HCT116 (cell line): ENCODE measurements at regions not wholly inside any gene's neighbourhood (a gene's known extent, or its start where the extent isn't known, plus 50 kb on each side); places are given as distances from the start of the nearest gene placed in this dataset.

Source experiments
- EZH2phosphoT487 ChIP-seq: fragments of 200-600 bp; IDR thresholded peaks from 2 replicates; pipeline ENCODE4 v1.6.1; 2018; ENCODE audit warnings: antibody characterized with exemption, borderline replicate concordance
- FOSL1 ChIP-seq: IDR thresholded peaks from 2 replicates; pipeline ENCODE4 v1.6.1; 2012; ENCODE audit warnings: low read depth
- RAD21 ChIP-seq: IDR thresholded peaks from 2 replicates; pipeline ENCODE4 v1.6.1; 2012; ENCODE audit warnings: low read depth, mild to moderate bottlenecking
- TF ChIP-seq, protein P1 (sequence below), 3 experiments: fragments of 200-600 bp in 1 of 3; sonication (generic) in 1 of 3; IDR thresholded peaks in 2 of 3; conservative IDR thresholded peaks in 1 of 3; 2 replicates each; pipeline ENCODE4 v1.5.1; 2012 to 2017; ENCODE audit warnings: low read depth in 2 of 3, low read length in 2 of 3, antibody characterized with exemption in 1 of 3, borderline replicate concordance in 1 of 3, control low read depth in 1 of 3, mild to moderate bottlenecking in 1 of 3, mixed read lengths in 1 of 3, mixed run types in 1 of 3, moderate library complexity in 1 of 3; ENCODE audit not compliant: insufficient read depth in 1 of 3

- TF ChIP-seq RAD21 (no peak), FOSL1 (no peak), EZH2phosphoT487 (no peak)
- TF ChIP-seq, protein P1, sequence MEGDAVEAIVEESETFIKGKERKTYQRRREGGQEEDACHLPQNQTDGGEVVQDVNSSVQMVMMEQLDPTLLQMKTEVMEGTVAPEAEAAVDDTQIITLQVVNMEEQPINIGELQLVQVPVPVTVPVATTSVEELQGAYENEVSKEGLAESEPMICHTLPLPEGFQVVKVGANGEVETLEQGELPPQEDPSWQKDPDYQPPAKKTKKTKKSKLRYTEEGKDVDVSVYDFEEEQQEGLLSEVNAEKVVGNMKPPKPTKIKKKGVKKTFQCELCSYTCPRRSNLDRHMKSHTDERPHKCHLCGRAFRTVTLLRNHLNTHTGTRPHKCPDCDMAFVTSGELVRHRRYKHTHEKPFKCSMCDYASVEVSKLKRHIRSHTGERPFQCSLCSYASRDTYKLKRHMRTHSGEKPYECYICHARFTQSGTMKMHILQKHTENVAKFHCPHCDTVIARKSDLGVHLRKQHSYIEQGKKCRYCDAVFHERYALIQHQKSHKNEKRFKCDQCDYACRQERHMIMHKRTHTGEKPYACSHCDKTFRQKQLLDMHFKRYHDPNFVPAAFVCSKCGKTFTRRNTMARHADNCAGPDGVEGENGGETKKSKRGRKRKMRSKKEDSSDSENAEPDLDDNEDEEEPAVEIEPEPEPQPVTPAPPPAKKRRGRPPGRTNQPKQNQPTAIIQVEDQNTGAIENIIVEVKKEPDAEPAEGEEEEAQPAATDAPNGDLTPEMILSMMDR (IDR thresholded peaks at IDR 0.05 in 2 of 3, conservative IDR thresholded peaks at IDR 0.05 in 1 of 3; ENCODE audit: borderline replicate concordance in 1 of 3, insufficient read depth in 1 of 3, low read depth in 2 of 3, low read length in 2 of 3), result no peak
Measured at GRCh38 chr4:14812101-14812500, 190.2 kb upstream of the CPEB2 start.
